ENCODE measurements at regions not wholly inside any gene's neighbourhood (a gene's known extent, or its start where the extent isn't known, plus 50 kb on each side); places are given as distances from the start of the nearest gene placed in this dataset.
"Not testable (repeated sequence)": the region's sequence is repeated elsewhere in the genome, so short reads cannot be mapped to it uniquely, and the experiment has no call there.

DNA sequence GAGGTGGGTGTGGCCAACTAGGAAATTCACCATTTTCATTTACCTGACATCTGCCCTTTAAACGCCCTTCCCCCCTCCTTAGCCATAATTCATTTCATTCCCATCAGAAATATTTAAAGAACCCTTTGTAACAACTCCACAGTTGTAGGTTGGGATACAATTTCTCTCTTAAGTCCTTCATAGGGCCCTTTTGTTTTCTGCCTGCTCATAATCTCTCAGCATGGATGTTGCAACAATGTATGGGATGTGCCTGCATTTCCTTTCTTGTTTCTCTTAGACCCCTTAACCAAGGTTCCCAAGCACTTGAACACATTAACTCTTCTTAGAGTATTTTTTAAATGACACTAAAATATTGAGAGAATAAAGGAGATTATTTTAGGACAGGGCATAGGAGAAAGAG, 51.7 kb upstream of the MYO10 start:
- no peaks in the 10 kb centered on the region for H3K36me3 Mint-ChIP-seq (ENCODE audit: low read depth)
- no peak overlapping the region for H3K4me3 Mint-ChIP-seq

DNA sequence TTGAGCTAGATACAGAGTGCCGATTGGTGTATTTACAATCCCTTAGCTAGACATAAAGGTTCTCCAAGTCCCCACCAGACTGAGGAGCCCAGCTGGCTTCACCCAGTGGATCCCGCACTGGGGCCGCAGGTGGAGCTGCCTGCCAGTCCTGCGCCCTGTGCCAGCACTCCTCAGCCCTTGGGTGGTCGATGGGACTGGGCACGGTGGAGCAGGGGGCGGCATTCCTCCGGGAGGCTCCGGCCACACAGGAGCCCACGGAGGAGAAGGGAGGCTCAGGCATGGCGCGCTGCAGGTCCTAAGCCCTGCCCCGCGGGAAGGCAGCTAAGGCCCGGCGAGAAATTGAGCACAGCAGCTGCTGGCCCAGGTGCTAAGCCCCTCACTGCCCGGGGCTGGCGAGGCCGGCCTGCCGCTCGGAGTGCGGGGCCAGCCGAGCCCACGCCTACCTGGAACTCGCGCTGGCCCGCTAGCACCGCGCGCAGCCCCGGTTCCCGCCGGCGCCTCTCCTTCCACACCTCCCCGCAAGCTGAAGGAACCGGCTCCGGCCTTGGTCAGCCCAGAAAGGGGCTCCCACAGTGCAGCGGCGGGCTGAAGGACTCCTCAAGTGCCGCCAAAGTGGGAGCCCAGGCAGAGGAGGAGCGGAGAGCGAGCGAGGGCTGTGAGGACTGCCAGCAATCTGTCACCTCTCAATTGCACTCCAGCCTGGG, 54.9 kb upstream of the MYO10 start:
- H3K4me3 Mint-ChIP-seq; H3K9me3 Mint-ChIP-seq; H3K27me3 Mint-ChIP-seq; POLR2A ChIA-PET; H3K36me3 Mint-ChIP-seq (ENCODE audit: low read depth); H3K27ac Mint-ChIP-seq; H3K4me1 Mint-ChIP-seq; intact Hi-C loops (cut with micrococcal nuclease); CTCF ChIA-PET; ATAC-seq (ENCODE audit: low read depth); DNase-seq: not testable (repeated sequence)

More for the DNA sequence above, 51.7 kb upstream of the MYO10 start:
- no peak for TF ChIP-seq CTCF (IDR thresholded peaks at IDR 0.05)
- no peaks in the 10 kb centered on the region for H3K4me1 Mint-ChIP-seq
- H3K27ac Mint-ChIP-seq, result no peak overlapping the region
- intact Hi-C loops (cut with micrococcal nuclease), result no loop called here
- H3K9me3 Mint-ChIP-seq, result no peaks in the 10 kb centered on the region
- CTCF ChIA-PET, result no interaction called here
- H3K27me3 Mint-ChIP-seq, result peaks cover 3% of the 10 kb centered on the region
- DNase-seq, result no peak
- POLR2A ChIA-PET, result no interaction called here
- ATAC-seq (ENCODE audit: low read depth), result no peak

DNA sequence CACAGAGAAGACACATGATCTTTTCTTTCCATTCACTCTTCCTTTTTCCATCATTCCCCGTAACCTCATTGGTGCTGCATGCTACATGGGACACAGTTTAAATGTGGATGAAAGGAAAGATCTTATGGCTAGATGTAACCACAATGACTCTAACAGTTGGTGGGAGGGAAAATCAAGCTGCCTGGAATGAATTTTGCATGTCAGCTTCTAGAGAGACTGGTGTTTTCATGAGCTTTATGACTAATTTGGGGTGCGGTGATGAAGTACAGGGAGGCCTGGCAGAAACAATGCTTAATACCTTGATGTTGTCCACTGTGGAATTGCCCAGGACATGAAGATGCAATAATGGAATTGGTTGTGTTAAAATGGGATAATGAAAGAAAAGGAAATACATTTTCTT, 55.9 kb upstream of the MYO10 start:
- Mint-ChIP-seq H3K4me1 (no peaks in the 10 kb centered on the region), H3K36me3 (ENCODE audit: low read depth) (no peaks in the 10 kb centered on the region)
- TF ChIP-seq CTCF (IDR thresholded peaks at IDR 0.05), result no peak

DNA sequence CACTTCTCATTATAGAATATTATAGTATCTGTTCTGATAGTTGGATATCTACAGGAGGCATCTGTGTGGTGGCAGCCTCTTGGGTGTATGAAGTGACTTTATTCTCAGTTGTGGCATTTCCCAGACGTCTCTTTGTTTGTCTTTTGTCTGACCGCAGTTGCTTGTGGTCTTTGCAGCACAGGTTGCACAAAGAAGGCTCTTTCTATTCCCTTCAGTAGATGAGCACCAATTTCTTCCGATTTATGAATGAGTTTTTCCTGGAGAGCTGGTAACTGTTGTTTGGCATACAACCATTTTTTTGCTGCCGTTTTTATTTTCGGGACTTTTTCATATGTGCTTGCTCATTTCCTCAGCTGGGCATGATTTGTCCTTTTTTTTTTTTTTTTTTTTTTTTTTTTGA, 56.4 kb upstream of the MYO10 start:
- POLR2A ChIA-PET, result no interaction called here
- TF ChIP-seq CTCF (IDR thresholded peaks at IDR 0.05), result no peak
- intact Hi-C loops (cut with micrococcal nuclease), result no loop called here
- CTCF ChIA-PET, result no interaction called here
- Mint-ChIP-seq H3K4me1 (no peaks in the 10 kb centered on the region), H3K36me3 (ENCODE audit: low read depth) (no peaks in the 10 kb centered on the region), H3K27me3 (peaks cover 7% of the 10 kb centered on the region), H3K27ac (no peak overlapping the region), H3K4me3 (no peak overlapping the region), H3K9me3 (no peaks in the 10 kb centered on the region)
- DNase-seq (no peak), ATAC-seq (ENCODE audit: low read depth) (no peak)

More for the DNA sequence above, 55.9 kb upstream of the MYO10 start:
- DNase-seq (no peak), ATAC-seq (ENCODE audit: low read depth) (no peak)
- CTCF ChIA-PET, result no interaction called here
- Mint-ChIP-seq H3K27me3 (peaks cover 7% of the 10 kb centered on the region), H3K9me3 (no peaks in the 10 kb centered on the region), H3K4me3 (no peak overlapping the region), H3K27ac (no peak overlapping the region)
- POLR2A ChIA-PET, result no interaction called here
- intact Hi-C loops (cut with micrococcal nuclease), result no loop called here

GRCh38 chr5:16994565-16994964, 58.5 kb upstream of the MYO10 start:
- ChIA-PET CTCF (no interaction called here), POLR2A (no interaction called here)
- Mint-ChIP-seq H3K9me3 (no peaks in the 10 kb centered on the region), H3K36me3 (ENCODE audit: low read depth) (no peaks in the 10 kb centered on the region), H3K27me3 (peaks cover 7% of the 10 kb centered on the region), H3K27ac (no peak overlapping the region), H3K4me1 (no peaks in the 10 kb centered on the region), H3K4me3 (no peak overlapping the region)
- intact Hi-C loops (cut with micrococcal nuclease), result no loop called here
- DNase-seq, result no peak
- no peak for TF ChIP-seq CTCF (IDR thresholded peaks at IDR 0.05)
- no peak for ATAC-seq (ENCODE audit: low read depth)

GRCh38 chr5:16995372-16995771, 59.3 kb upstream of the MYO10 start:
- Mint-ChIP-seq H3K27ac (no peak overlapping the region), H3K4me1 (no peaks in the 10 kb centered on the region), H3K36me3 (ENCODE audit: low read depth) (no peaks in the 10 kb centered on the region), H3K4me3 (no peak overlapping the region), H3K9me3 (no peaks in the 10 kb centered on the region), H3K27me3 (peaks cover 7% of the 10 kb centered on the region)
- TF ChIP-seq CTCF (IDR thresholded peaks at IDR 0.05), result no peak
- no peak for DNase-seq
- CTCF ChIA-PET, result no interaction called here
- intact Hi-C loops (cut with micrococcal nuclease), result no loop called here
- ATAC-seq (ENCODE audit: low read depth), result no peak
- POLR2A ChIA-PET, result no interaction called here
